ENCODE measurements at regions not wholly inside any gene's neighbourhood (a gene's known extent, or its start where the extent isn't known, plus 50 kb on each side); places are given as distances from the start of the nearest gene placed in this dataset.
"Not testable (repeated sequence)": the region's sequence is repeated elsewhere in the genome, so short reads cannot be mapped to it uniquely, and the experiment has no call there.

- H2BK120ac ChIP-seq (ENCODE audit: low read depth, low read length); H3K4me1 ChIP-seq (ENCODE audit: control insufficient read depth, low read depth, low read length); H3K4me3 ChIP-seq (ENCODE audit: low read length); H4K5ac ChIP-seq (ENCODE audit: low read length); H3K18ac ChIP-seq (ENCODE audit: low read length); H3K4ac ChIP-seq (ENCODE audit: low read depth, low read length); H3K9ac ChIP-seq (ENCODE audit: low read length); H3K36me3 ChIP-seq (ENCODE audit: control insufficient read depth, insufficient read depth, low read length); H2BK15ac ChIP-seq (replicated peaks; ENCODE audit: low read depth); H3K23ac ChIP-seq (ENCODE audit: low read length); H3K4me2 ChIP-seq (ENCODE audit: low read length); H3K79me2 ChIP-seq (ENCODE audit: control insufficient read depth, insufficient read depth, low read length); H4K8ac ChIP-seq (ENCODE audit: low read depth, low read length); H3K27ac ChIP-seq (ENCODE audit: low read depth, low read length); DNase-seq; H2BK5ac ChIP-seq (ENCODE audit: low read length); H3K79me1 ChIP-seq (ENCODE audit: low read length); H3K56ac ChIP-seq (ENCODE audit: low read length); H2AK5ac ChIP-seq (ENCODE audit: low read length); H3K27me3 ChIP-seq (ENCODE audit: insufficient read depth, low read length, poor library complexity): not testable (repeated sequence)
- WGBS (ENCODE audit: extremely low coverage, insufficient coverage, low lambda C conversion rate): no CpG with 5 or more reads among the region's 4 CpGs
Observed at GRCh38 chrY:5946380-5947119, 299.5 kb upstream of the TSPY2 start.

- H3K9ac ChIP-seq (ENCODE audit: low read length); H3K79me2 ChIP-seq (ENCODE audit: control insufficient read depth, insufficient read depth, low read length); H3K4me2 ChIP-seq (ENCODE audit: low read length); H2BK120ac ChIP-seq (ENCODE audit: low read depth, low read length); H3K27me3 ChIP-seq (ENCODE audit: insufficient read depth, low read length, poor library complexity); DNase-seq; H2AK5ac ChIP-seq (ENCODE audit: low read length); H3K56ac ChIP-seq (ENCODE audit: low read length); H4K8ac ChIP-seq (ENCODE audit: low read depth, low read length); H2BK15ac ChIP-seq (replicated peaks; ENCODE audit: low read depth); H3K23ac ChIP-seq (ENCODE audit: low read length); H3K4ac ChIP-seq (ENCODE audit: low read depth, low read length); H3K4me3 ChIP-seq (ENCODE audit: low read length); H3K4me1 ChIP-seq (ENCODE audit: control insufficient read depth, low read depth, low read length); H3K79me1 ChIP-seq (ENCODE audit: low read length); H2BK5ac ChIP-seq (ENCODE audit: low read length); H3K36me3 ChIP-seq (ENCODE audit: control insufficient read depth, insufficient read depth, low read length); H3K18ac ChIP-seq (ENCODE audit: low read length); H4K5ac ChIP-seq (ENCODE audit: low read length); H3K27ac ChIP-seq (ENCODE audit: low read depth, low read length): not testable (repeated sequence)
- no CpG with 5 or more reads among the region's 3 CpGs for WGBS (ENCODE audit: extremely low coverage, insufficient coverage, low lambda C conversion rate)
Observed at GRCh38 chrY:5967019-5967418, 279.0 kb upstream of the TSPY2 start.

- not testable (repeated sequence) for H3K18ac ChIP-seq (ENCODE audit: low read length); H4K8ac ChIP-seq (ENCODE audit: low read depth, low read length); H2AK5ac ChIP-seq (ENCODE audit: low read length); H4K5ac ChIP-seq (ENCODE audit: low read length); H3K36me3 ChIP-seq (ENCODE audit: control insufficient read depth, insufficient read depth, low read length); H3K23ac ChIP-seq (ENCODE audit: low read length); H3K56ac ChIP-seq (ENCODE audit: low read length); H3K4me1 ChIP-seq (ENCODE audit: control insufficient read depth, low read depth, low read length); H2BK15ac ChIP-seq (replicated peaks; ENCODE audit: low read depth); H3K9ac ChIP-seq (ENCODE audit: low read length); H3K4me2 ChIP-seq (ENCODE audit: low read length); H3K27me3 ChIP-seq (ENCODE audit: insufficient read depth, low read length, poor library complexity); H3K4me3 ChIP-seq (ENCODE audit: low read length); H3K27ac ChIP-seq (ENCODE audit: low read depth, low read length); H2BK5ac ChIP-seq (ENCODE audit: low read length); H3K79me1 ChIP-seq (ENCODE audit: low read length); H3K79me2 ChIP-seq (ENCODE audit: control insufficient read depth, insufficient read depth, low read length); DNase-seq; H3K4ac ChIP-seq (ENCODE audit: low read depth, low read length); H2BK120ac ChIP-seq (ENCODE audit: low read depth, low read length)
- WGBS (ENCODE audit: extremely low coverage, insufficient coverage, low lambda C conversion rate): no CpG with 5 or more reads among the region's 1 CpG
Observed at GRCh38 chrY:5990665-5991064, 255.4 kb upstream of the TSPY2 start.

Measured in mesendoderm (in vitro differentiated cells).